22Rv1 (cell line): ENCODE measurements at regions not wholly inside any gene's neighbourhood (a gene's known extent, or its start where the extent isn't known, plus 50 kb on each side); places are given as distances from the start of the nearest gene placed in this dataset.

Experiments
- ZFX ChIP-seq: fragments of 450-650 bp; IDR thresholded peaks from 2 replicates; pipeline ENCODE4 v1.6.1; 2017; ENCODE audit warnings: antibody characterized with exemption, borderline replicate concordance
- TF ChIP-seq, protein P1 (sequence below): fragments of 450-650 bp; IDR thresholded peaks from 2 replicates; pipeline ENCODE4 v1.5.1; 2017; ENCODE audit warnings: mild to moderate bottlenecking

DNA sequence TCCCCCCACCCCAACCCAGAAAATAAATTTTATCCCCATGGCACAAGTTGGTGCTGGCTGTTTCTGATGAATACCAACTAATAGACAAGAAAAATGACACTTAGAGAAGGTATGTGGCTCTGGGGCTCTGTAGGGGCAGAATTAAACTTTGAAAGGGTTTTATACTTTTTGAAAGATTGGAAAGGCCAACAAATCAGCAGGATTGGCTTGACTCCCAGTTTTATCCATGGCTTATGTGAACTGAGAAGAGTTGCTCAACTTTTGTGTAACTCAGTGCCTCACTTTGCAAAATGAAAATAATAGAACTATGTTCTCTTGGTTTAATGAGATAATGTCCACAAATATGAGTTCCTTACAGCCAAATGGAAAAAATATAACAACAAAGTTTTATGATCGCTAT, 288.9 kb upstream of the KIF2A start:
- TF ChIP-seq, protein P1, sequence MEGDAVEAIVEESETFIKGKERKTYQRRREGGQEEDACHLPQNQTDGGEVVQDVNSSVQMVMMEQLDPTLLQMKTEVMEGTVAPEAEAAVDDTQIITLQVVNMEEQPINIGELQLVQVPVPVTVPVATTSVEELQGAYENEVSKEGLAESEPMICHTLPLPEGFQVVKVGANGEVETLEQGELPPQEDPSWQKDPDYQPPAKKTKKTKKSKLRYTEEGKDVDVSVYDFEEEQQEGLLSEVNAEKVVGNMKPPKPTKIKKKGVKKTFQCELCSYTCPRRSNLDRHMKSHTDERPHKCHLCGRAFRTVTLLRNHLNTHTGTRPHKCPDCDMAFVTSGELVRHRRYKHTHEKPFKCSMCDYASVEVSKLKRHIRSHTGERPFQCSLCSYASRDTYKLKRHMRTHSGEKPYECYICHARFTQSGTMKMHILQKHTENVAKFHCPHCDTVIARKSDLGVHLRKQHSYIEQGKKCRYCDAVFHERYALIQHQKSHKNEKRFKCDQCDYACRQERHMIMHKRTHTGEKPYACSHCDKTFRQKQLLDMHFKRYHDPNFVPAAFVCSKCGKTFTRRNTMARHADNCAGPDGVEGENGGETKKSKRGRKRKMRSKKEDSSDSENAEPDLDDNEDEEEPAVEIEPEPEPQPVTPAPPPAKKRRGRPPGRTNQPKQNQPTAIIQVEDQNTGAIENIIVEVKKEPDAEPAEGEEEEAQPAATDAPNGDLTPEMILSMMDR = no peak
- no peak for TF ChIP-seq ZFX
